WERI-Rb-1 (cell line): ENCODE measurements at regions not wholly inside any gene's neighbourhood (a gene's known extent, or its start where the extent isn't known, plus 50 kb on each side); places are given as distances from the start of the nearest gene placed in this dataset.

Experiments
- DNase-seq: peaks from one replicate; pipeline ENCODE4 v3.0.0-alpha.2; 2020
- H3K27ac ChIP-seq: fragments of 250-450 bp; sonication (Bioruptor Pico); 2 replicates; pipeline ENCODE4 v1.5.1; 2020; ENCODE audit warnings: mild to moderate bottlenecking, moderate library complexity
- H3K27me3 ChIP-seq: fragments of 250-450 bp; sonication (Bioruptor Pico); 2 replicates; pipeline ENCODE4 v1.5.1; 2021; ENCODE audit warnings: mild to moderate bottlenecking, low read depth, moderate library complexity; ENCODE audit not compliant: insufficient read depth, severe bottlenecking
- H3K36me3 ChIP-seq: fragments of 250-450 bp; sonication (Bioruptor Pico); 2 replicates; pipeline ENCODE4 v1.5.1; 2020; ENCODE audit warnings: mild to moderate bottlenecking, moderate library complexity
- H3K4me3 ChIP-seq: 2 replicates; pipeline ENCODE4 v1.5.1; 2011; ENCODE audit warnings: low read depth, mild to moderate bottlenecking, control low read depth, low read length
- H3K9me3 ChIP-seq: fragments of 250-450 bp; sonication (Bioruptor Pico); 2 replicates; pipeline ENCODE4 v1.5.1; 2021; ENCODE audit warnings: mild to moderate bottlenecking, moderate library complexity; ENCODE audit not compliant: severe bottlenecking
- CTCF ChIP-seq: IDR thresholded peaks from 2 replicates; pipeline ENCODE4 v1.5.1; 2011; ENCODE audit warnings: low read depth, mild to moderate bottlenecking, control low read depth, inconsistent platforms, low read length

GRCh38 chr6:82066196-82066595 is 181.3 kb downstream of the IBTK start:
- no peaks in the 10 kb centered on the region for H3K9me3 ChIP-seq
- no peak for TF ChIP-seq CTCF
- H3K27me3 ChIP-seq, result no peaks in the 10 kb centered on the region
- H3K27ac ChIP-seq, result no peak overlapping the region
- no peak overlapping the region for H3K4me3 ChIP-seq
- DNase-seq, result no peak
- H3K36me3 ChIP-seq, result no peaks in the 10 kb centered on the region

- H3K9me3 ChIP-seq, result no peaks in the 10 kb centered on the region
- no peaks in the 10 kb centered on the region for H3K36me3 ChIP-seq
- H3K27me3 ChIP-seq, result no peaks in the 10 kb centered on the region
- H3K4me3 ChIP-seq, result no peak overlapping the region
- TF ChIP-seq CTCF, result no peak
- no peak for DNase-seq
- no peak overlapping the region for H3K27ac ChIP-seq
These were observed 184.0 kb downstream of the IBTK start for GRCh38 chr6:82063574-82063973.

- Histone ChIP-seq H3K27me3 (no peaks in the 10 kb centered on the region), H3K4me3 (no peak overlapping the region), H3K27ac (no peak overlapping the region), H3K9me3 (no peaks in the 10 kb centered on the region), H3K36me3 (no peaks in the 10 kb centered on the region)
- no peak for DNase-seq
- no peak for TF ChIP-seq CTCF
These were observed 185.3 kb downstream of the IBTK start for GRCh38 chr6:82062219-82062618.

- no peaks in the 10 kb centered on the region for H3K27me3 ChIP-seq
- no peaks in the 10 kb centered on the region for H3K9me3 ChIP-seq
- DNase-seq, result no peak
- H3K27ac ChIP-seq, result no peak overlapping the region
- no peak overlapping the region for H3K4me3 ChIP-seq
- no peak for TF ChIP-seq CTCF
- H3K36me3 ChIP-seq, result no peaks in the 10 kb centered on the region
These were observed 189.5 kb downstream of the IBTK start for GRCh38 chr6:82057846-82058554.

- Histone ChIP-seq H3K4me3 (no peak overlapping the region), H3K27ac (no peak overlapping the region), H3K9me3 (no peaks in the 10 kb centered on the region), H3K36me3 (no peaks in the 10 kb centered on the region), H3K27me3 (no peaks in the 10 kb centered on the region)
- TF ChIP-seq CTCF, result no peak
- no peak for DNase-seq
These were observed 191.0 kb downstream of the IBTK start for GRCh38 chr6:82056567-82056966.
